Coronary artery (tissue), 2 donors: ENCODE measurements at regions not wholly inside any gene's neighbourhood (a gene's known extent, or its start where the extent isn't known, plus 50 kb on each side); places are given as distances from the start of the nearest gene placed in this dataset.

ENCODE experiments used
- DNase-seq: peaks from one replicate; pipeline ENCODE4 v3.0.0-alpha.2; 2017; ENCODE audit warnings: low spot score
- H3K27ac ChIP-seq, 2 donors: fragments of 200-600 bp; sonication (generic); one replicate each; pipeline ENCODE4 v1.5.1; 2016 to 2019
- H3K4me3 ChIP-seq: fragments of 200-600 bp; sonication (generic); 2 replicates; pipeline ENCODE4 v1.5.1; 2016; ENCODE audit warnings: mild to moderate bottlenecking, moderate library complexity
- CTCF ChIP-seq: fragments of 200-600 bp; sonication (generic); IDR thresholded peaks from one replicate; pipeline ENCODE4 v1.5.1; 2019; ENCODE audit warnings: antibody characterized with exemption

GRCh38 chr12:116635487-116635886, 76.3 kb downstream of the MAP1LC3B2 start:
- TF ChIP-seq CTCF = no peak
- no peak overlapping the region for H3K27ac ChIP-seq
- no peak overlapping the region for H3K4me3 ChIP-seq
- no peak for DNase-seq

GRCh38 chr12:116633476-116633875, 74.3 kb downstream of the MAP1LC3B2 start:
- no peak for TF ChIP-seq CTCF
- Histone ChIP-seq H3K4me3 (no peak overlapping the region), H3K27ac (no peak overlapping the region)
- DNase-seq = no peak

GRCh38 chr12:116631619-116632018, 72.4 kb downstream of the MAP1LC3B2 start:
- H3K4me3 ChIP-seq = no peak overlapping the region
- H3K27ac ChIP-seq = no peak overlapping the region
- DNase-seq = no peak
- no peak for TF ChIP-seq CTCF

DNA sequence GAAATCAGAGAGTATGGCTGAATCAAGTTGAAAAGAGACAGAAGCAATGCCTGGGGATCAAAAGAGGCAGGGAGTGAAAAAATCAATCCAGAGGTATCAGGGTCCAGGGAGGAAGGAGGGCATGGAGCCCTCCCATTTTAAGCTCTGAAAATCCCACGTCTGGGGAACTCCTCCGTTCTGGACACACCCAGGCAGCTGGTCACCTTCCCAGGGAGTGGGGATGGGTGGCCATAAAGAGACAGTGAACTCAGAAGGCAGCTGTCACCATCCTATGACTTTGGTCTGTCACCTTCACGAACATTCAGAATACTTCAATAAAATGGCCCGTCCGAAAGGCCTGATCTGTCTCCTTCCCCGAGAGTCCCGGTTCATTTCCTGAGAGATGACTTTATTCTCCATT, 71.6 kb downstream of the MAP1LC3B2 start:
- H3K4me3 ChIP-seq = no peak overlapping the region
- DNase-seq = no peak
- no peak overlapping the region for H3K27ac ChIP-seq
- no peak for TF ChIP-seq CTCF

DNA sequence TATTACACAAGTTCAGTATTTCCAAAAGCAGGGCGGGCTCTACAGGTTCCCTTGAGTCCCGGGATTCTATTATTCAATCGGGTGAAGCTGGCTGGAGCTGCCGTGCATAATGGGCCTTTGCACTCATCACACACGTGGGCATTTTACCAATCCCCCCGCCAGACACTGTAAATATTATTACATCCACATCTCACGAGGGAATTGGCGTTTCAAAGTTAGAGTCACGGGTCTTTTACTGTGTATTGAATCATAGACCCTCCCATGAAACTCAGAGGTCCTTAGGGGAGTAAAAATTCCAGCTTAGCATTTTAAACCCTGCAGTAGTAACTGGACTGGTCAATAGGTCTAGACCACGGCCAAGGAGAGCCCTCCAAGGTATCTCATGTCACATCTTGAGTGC, 70.3 kb downstream of the MAP1LC3B2 start:
- Histone ChIP-seq H3K4me3 (no peak overlapping the region), H3K27ac (no peak overlapping the region)
- DNase-seq = no peak
- TF ChIP-seq CTCF = no peak

- TF ChIP-seq CTCF = no peak
Observed at GRCh38 chr12:116628989-116629388, 69.8 kb downstream of the MAP1LC3B2 start.

GRCh38 chr12:116628450-116628793, 69.2 kb downstream of the MAP1LC3B2 start:
- DNase-seq = no peak
- Histone ChIP-seq H3K4me3 (no peak overlapping the region), H3K27ac (no peak overlapping the region)
- no peak for TF ChIP-seq CTCF

More at GRCh38 chr12:116628989-116629388, 69.8 kb downstream of the MAP1LC3B2 start:
- no peak overlapping the region for H3K27ac ChIP-seq
- DNase-seq = no peak
- H3K4me3 ChIP-seq = no peak overlapping the region
